ENCODE measurements at regions not wholly inside any gene's neighbourhood (a gene's known extent, or its start where the extent isn't known, plus 50 kb on each side); places are given as distances from the start of the nearest gene placed in this dataset.

GRCh38 chr2:34519659-34520058 is 920.6 kb upstream of the FAM98A start:
- TF ChIP-seq CTCF (conservative IDR thresholded peaks at IDR 0.05; ENCODE audit: low read depth, low read length) (no peak), EZH2phosphoT487 (IDR thresholded peaks at IDR 0.05; ENCODE audit: borderline replicate concordance, low read length) (no peak)
